ENCODE measurements at regions not wholly inside any gene's neighbourhood (a gene's known extent, or its start where the extent isn't known, plus 50 kb on each side); places are given as distances from the start of the nearest gene placed in this dataset.

DNA sequence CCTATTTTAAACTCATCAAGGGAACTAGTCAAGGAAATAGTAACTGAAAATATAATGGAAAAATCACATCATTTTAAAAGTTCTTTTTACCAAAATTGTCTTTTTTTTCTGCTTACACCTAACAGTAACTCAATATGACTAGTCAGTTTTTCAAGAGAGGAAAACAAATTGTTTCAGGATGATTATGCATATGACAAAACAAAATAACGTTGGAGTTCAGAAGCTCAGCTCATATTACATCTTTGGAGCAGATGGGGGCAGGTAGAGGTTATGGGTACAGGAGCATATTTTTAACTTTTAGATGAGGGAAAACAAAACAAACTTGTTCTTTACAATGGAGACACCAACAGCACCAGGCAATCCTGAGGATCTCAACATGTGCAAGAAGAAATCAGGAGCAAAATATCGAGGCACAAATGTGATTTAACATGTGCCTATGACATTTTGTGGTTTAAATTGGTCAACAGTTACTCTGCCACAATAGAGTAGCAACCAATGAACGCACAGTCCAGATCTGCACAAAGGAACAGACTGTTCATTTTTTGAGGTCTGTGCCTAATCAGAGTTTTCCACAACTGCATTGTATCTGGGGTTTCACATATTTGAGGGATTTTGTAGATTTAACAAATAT lies 659.0 kb downstream of the ANXA1 start:
- Histone ChIP-seq H3K4me1 (no peaks in the 10 kb centered on the region), H3K9me3 (no peaks in the 10 kb centered on the region), H3K27me3 (no peaks in the 10 kb centered on the region), H3K27ac (no peak overlapping the region), H3K4me3 (no peak overlapping the region), H3K36me3 (no peaks in the 10 kb centered on the region)
- 41 to 57% (median 49%) methylated on average over 3 of the region's 3 CpGs for WGBS, 5 donors
- intact Hi-C loops (cut with DNase I; ENCODE audit: low total_unique reads): no loop called here
- DNase-seq: no peak
- no peak for TF ChIP-seq EP300 (IDR thresholded peaks at IDR 0.05)
- TF ChIP-seq, protein P1, sequence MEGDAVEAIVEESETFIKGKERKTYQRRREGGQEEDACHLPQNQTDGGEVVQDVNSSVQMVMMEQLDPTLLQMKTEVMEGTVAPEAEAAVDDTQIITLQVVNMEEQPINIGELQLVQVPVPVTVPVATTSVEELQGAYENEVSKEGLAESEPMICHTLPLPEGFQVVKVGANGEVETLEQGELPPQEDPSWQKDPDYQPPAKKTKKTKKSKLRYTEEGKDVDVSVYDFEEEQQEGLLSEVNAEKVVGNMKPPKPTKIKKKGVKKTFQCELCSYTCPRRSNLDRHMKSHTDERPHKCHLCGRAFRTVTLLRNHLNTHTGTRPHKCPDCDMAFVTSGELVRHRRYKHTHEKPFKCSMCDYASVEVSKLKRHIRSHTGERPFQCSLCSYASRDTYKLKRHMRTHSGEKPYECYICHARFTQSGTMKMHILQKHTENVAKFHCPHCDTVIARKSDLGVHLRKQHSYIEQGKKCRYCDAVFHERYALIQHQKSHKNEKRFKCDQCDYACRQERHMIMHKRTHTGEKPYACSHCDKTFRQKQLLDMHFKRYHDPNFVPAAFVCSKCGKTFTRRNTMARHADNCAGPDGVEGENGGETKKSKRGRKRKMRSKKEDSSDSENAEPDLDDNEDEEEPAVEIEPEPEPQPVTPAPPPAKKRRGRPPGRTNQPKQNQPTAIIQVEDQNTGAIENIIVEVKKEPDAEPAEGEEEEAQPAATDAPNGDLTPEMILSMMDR (IDR thresholded peaks at IDR 0.05): no peak
- no peak for TF ChIP-seq POLR2A (IDR thresholded peaks at IDR 0.05)
- TF ChIP-seq POLR2AphosphoS5 (IDR thresholded peaks at IDR 0.05): no peak

DNA sequence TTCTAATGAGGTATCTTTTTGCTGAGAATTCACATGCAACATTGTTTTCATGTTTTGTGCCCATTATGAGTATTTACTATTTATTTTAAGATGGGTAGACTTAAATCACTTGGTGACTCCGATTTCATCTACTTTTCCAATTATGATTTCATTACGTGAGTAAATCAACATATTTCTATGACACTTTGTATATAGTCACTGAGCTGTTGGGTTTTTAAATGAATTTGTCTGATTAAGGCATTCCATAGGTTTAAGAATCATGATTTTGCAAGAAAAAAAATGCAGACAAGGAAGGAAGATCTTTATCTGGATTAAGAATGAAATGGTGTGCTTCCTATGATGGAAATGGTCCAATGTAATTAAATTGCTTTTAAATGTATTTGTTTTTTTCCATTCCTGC lies 661.9 kb downstream of the ANXA1 start:
- TF ChIP-seq EP300 (IDR thresholded peaks at IDR 0.05): no peak
- TF ChIP-seq, protein P1 (IDR thresholded peaks at IDR 0.05): no peak
- no peak for TF ChIP-seq POLR2A (IDR thresholded peaks at IDR 0.05)
- no peak for TF ChIP-seq POLR2AphosphoS5 (IDR thresholded peaks at IDR 0.05)
- WGBS, 5 donors: 79 to 92% (median 85%) methylated on average over 2 of the region's 2 CpGs
- H3K36me3 ChIP-seq: no peaks in the 10 kb centered on the region
- no peaks in the 10 kb centered on the region for H3K4me1 ChIP-seq
- H3K9me3 ChIP-seq: no peaks in the 10 kb centered on the region
- H3K27me3 ChIP-seq: no peaks in the 10 kb centered on the region
- H3K4me3 ChIP-seq: no peak overlapping the region
- intact Hi-C loops (cut with DNase I; ENCODE audit: low total_unique reads): no loop called here
- DNase-seq: no peak
- H3K27ac ChIP-seq: no peak overlapping the region

DNA sequence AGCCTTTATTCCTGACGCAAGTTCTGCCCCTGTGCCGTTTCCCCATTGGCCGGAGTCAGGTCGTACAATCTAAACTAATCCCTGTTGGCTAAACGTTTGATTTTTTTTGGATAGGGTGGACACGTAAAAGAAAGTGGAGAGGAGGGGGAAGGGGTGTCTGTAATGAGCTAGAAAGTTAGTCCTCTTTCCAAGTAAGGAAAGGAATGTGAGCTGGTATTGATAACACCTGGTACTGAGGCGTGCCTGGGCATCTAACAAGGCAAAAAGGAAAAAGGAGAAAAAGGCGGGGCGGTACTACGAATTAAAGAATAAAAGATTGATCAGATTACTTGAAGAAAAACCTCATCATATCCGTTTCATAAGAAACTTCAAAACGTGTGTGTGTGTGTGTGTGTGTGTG lies 665.2 kb downstream of the ANXA1 start:
- H3K9me3 ChIP-seq: no peaks in the 10 kb centered on the region
- intact Hi-C loops (cut with DNase I; ENCODE audit: low total_unique reads): no loop called here
- H3K4me1 ChIP-seq: no peaks in the 10 kb centered on the region
- 49 to 60% (median 57%) methylated on average over 12 of the region's 12 CpGs for WGBS, 5 donors
- H3K4me3 ChIP-seq: no peak overlapping the region
- no peaks in the 10 kb centered on the region for H3K36me3 ChIP-seq
- no peak for DNase-seq
- no peaks in the 10 kb centered on the region for H3K27me3 ChIP-seq
- TF ChIP-seq, protein P1 (IDR thresholded peaks at IDR 0.05): no peak
- TF ChIP-seq EP300 (IDR thresholded peaks at IDR 0.05): no peak
- no peak for TF ChIP-seq POLR2AphosphoS5 (IDR thresholded peaks at IDR 0.05)
- no peak for TF ChIP-seq POLR2A (IDR thresholded peaks at IDR 0.05)
- H3K27ac ChIP-seq: no peak overlapping the region

DNA sequence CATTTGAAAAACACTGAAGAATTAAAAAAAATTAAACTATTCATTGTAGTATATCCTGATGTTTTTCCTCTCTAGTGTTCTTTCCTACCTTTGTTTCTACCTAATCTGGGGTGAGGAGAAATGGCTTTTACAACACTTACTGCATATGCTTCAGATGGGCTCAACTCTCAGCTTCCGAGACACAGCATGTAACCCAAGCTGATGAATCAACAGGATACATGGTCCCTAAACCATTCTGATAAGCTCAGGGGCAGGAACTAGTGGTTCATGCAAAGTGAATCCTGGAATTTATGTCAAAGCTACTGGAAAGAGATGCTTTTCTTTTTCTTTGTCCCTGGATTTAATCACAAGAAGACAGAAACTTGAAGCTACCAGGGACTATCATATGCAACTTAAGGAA lies 672.5 kb upstream of the RORB start:
- TF ChIP-seq, protein P1 (IDR thresholded peaks at IDR 0.05): no peak
- TF ChIP-seq POLR2A (IDR thresholded peaks at IDR 0.05) (no peak), POLR2AphosphoS5 (IDR thresholded peaks at IDR 0.05) (no peak), EP300 (IDR thresholded peaks at IDR 0.05) (no peak)
- no peaks in the 10 kb centered on the region for H3K4me1 ChIP-seq
- intact Hi-C loops (cut with DNase I; ENCODE audit: low total_unique reads): no loop called here
- no peaks in the 10 kb centered on the region for H3K9me3 ChIP-seq
- 63 to 77% (median 73%) methylated on average over 1 of the region's 1 CpG for WGBS, 5 donors
- no peak overlapping the region for H3K27ac ChIP-seq
- no peaks in the 10 kb centered on the region for H3K36me3 ChIP-seq
- H3K4me3 ChIP-seq: no peak overlapping the region
- no peak for DNase-seq
- H3K27me3 ChIP-seq: no peaks in the 10 kb centered on the region

Data from stomach (tissue), 8 donors.